HepG2 (cell line): ENCODE measurements at regions not wholly inside any gene's neighbourhood (a gene's known extent, or its start where the extent isn't known, plus 50 kb on each side); places are given as distances from the start of the nearest gene placed in this dataset.

Experiments used
- ATAC-seq: fragments of 200-7000 bp; cut with Tn5 transposase; 3 replicates; pipeline ENCODE4 v1.9.1; 2020; ENCODE audit warnings: mild to moderate bottlenecking, moderate library complexity
- BruUV-seq: library from RNA; stranded (reverse); fragments of 400-500 nt; replicated peaks from 2 replicates; lab custom pipeline; 2021; lab: Mats Ljungman, UMichigan
- CTCF ChIA-PET: fragments of 300-600 bp; formaldehyde crosslinking; extraction: SDS; loops from one replicate; lab custom pipeline; 2021; ENCODE audit warnings: low total read pairs, inconsistent platforms, low intra/inter-chr PET ratio; lab: Yijun Ruan, JAX
- POLR2A ChIA-PET: fragments of 350-600 bp; sonication (Branson Sonifier 250); formaldehyde crosslinking; loops from one replicate; lab custom pipeline; 2020; ENCODE audit warnings: antibody characterized with exemption, inconsistent platforms; lab: Yijun Ruan, JAX
- DNase-seq: peaks from one replicate; pipeline ENCODE4 v3.0.0-alpha.2; 2015; ENCODE audit warnings: low spot score
- FAIRE-seq: peaks from 3 replicates; lab custom pipeline; 2011; peaks lifted over from hg19 to GRCh38; lab: Jason Lieb, UNC
- H2AFZ ChIP-seq: one replicate; pipeline ENCODE4 v1.6.1; 2011; ENCODE audit warnings: low read length, inconsistent platforms
- H3K27ac ChIP-seq: fragments of 300-600 bp; 3 replicates; pipeline ENCODE4 v1.8.0; 2011; ENCODE audit warnings: mixed run types, mild to moderate bottlenecking, mixed read lengths, low read length, inconsistent platforms; ENCODE audit not compliant: insufficient read depth; ENCODE audit errors: extremely low read length
- H3K27me3 ChIP-seq, 2 experiments: fragments of 200-600 bp in 1 of 2; 2 replicates in 1 of 2; 3 replicates in 1 of 2; pipeline versions ENCODE4 v1.6.0 to v1.8.0; 2011; ENCODE audit warnings: low read length in 2 of 2, mild to moderate bottlenecking in 2 of 2, moderate library complexity in 2 of 2, inconsistent platforms in 1 of 2; ENCODE audit not compliant: insufficient read depth in 2 of 2, control insufficient read depth in 1 of 2
- H3K36me3 ChIP-seq, 2 experiments: fragments of 200-600 bp in 1 of 2; replicated peaks in 1 of 2; 2 replicates in 1 of 2; 3 replicates in 1 of 2; pipeline versions ENCODE4 v1.5.1 to v1.8.0; 2011; ENCODE audit warnings: low read length in 2 of 2, inconsistent platforms in 1 of 2; ENCODE audit not compliant: insufficient read depth in 2 of 2, control insufficient read depth in 1 of 2
- H3K4me1 ChIP-seq: 2 replicates; pipeline ENCODE4 v1.5.1; 2012; ENCODE audit warnings: low read length, inconsistent platforms; ENCODE audit not compliant: insufficient read depth
- H3K4me2 ChIP-seq: 2 replicates; pipeline ENCODE4 v1.6.0; 2011; ENCODE audit warnings: low read depth, low read length, inconsistent platforms
- H3K4me3 ChIP-seq, 3 experiments: fragments of 200-600 bp in 1 of 3; sonication (generic), shearing (Covaris generic) in 1 of 3; replicated peaks in 1 of 3; 2 replicates each; pipeline ENCODE4 v1.5.1; 2011 to 2016; ENCODE audit warnings: low read length in 3 of 3, inconsistent platforms in 2 of 3, low read depth in 2 of 3, mild to moderate bottlenecking in 2 of 3, control low read depth in 1 of 3, mixed read lengths in 1 of 3; ENCODE audit not compliant: insufficient read depth in 1 of 3
- H3K79me2 ChIP-seq: one replicate; pipeline ENCODE4 v1.6.1; 2011; ENCODE audit warnings: low read length, inconsistent platforms; ENCODE audit not compliant: insufficient read depth
- H3K9ac ChIP-seq: 2 replicates; pipeline ENCODE4 v1.6.0; 2011; ENCODE audit warnings: mild to moderate bottlenecking, low read depth, low read length, inconsistent platforms; ENCODE audit not compliant: insufficient read depth
- H3K9me3 ChIP-seq: 2 replicates; pipeline ENCODE4 v1.5.1; 2012; ENCODE audit warnings: mild to moderate bottlenecking, low read length
- H4K20me1 ChIP-seq: 2 replicates; pipeline ENCODE4 v1.6.0; 2011; ENCODE audit warnings: inconsistent platforms, mild to moderate bottlenecking, low read length, moderate library complexity; ENCODE audit not compliant: insufficient read depth
- E2F1 ChIP-seq: sonication (generic); formaldehyde crosslinking; IDR thresholded peaks from 2 replicates; pipeline ENCODE4 v1.5.0; 2020; ENCODE audit warnings: missing genetic modification reagents
- MTERF4 ChIP-seq: sonication (generic); formaldehyde crosslinking; IDR thresholded peaks from 2 replicates; pipeline ENCODE4 v1.8.0; 2023; ENCODE audit warnings: mild to moderate bottlenecking, missing genetic modification reagents
- NFE2L2 ChIP-seq: fragments of 150-350 bp; IDR thresholded peaks from 2 replicates; pipeline ENCODE4 v1.6.1; 2014; ENCODE audit warnings: low read length
- PLRG1 ChIP-seq: fragments of 450-650 bp; conservative IDR thresholded peaks from 2 replicates; pipeline ENCODE4 v1.6.1; 2016
- PTBP1 ChIP-seq: fragments of 200-400 bp; formaldehyde crosslinking; IDR thresholded peaks from 2 replicates; pipeline ENCODE4 v1.6.1; 2018; ENCODE audit warnings: low read length, low read depth; ENCODE audit not compliant: poor library complexity, severe bottlenecking
- RAD51 ChIP-seq: fragments of 450-650 bp; IDR thresholded peaks from 2 replicates; pipeline ENCODE4 v1.6.1; 2016; ENCODE audit warnings: borderline replicate concordance
- RARA ChIP-seq: IDR thresholded peaks from 2 replicates; pipeline ENCODE4 v1.6.1; 2016; ENCODE audit warnings: missing genetic modification reagents, missing compliant biosample characterization
- SNAPC4 ChIP-seq: sonication (generic); formaldehyde crosslinking; IDR thresholded peaks from 2 replicates; pipeline ENCODE4 v1.4.0; 2020; ENCODE audit warnings: mild to moderate bottlenecking, missing genetic modification reagents
- SSRP1 ChIP-seq: IDR thresholded peaks from 2 replicates; pipeline ENCODE4 v1.6.1; 2016; ENCODE audit warnings: control low read depth
- ZNF280D ChIP-seq: sonication (generic); formaldehyde crosslinking; IDR thresholded peaks from 2 replicates; pipeline ENCODE4 v1.5.1; 2020; ENCODE audit warnings: mild to moderate bottlenecking, missing genetic modification reagents
- ZNF333 ChIP-seq: sonication (generic); formaldehyde crosslinking; IDR thresholded peaks from 2 replicates; pipeline ENCODE4 v1.4.0; 2020; ENCODE audit warnings: mild to moderate bottlenecking, missing genetic modification reagents, borderline replicate concordance
- ZNF496 ChIP-seq: sonication (generic); formaldehyde crosslinking; IDR thresholded peaks from 2 replicates; pipeline ENCODE4 v1.8.1; 2023; ENCODE audit warnings: mild to moderate bottlenecking, moderate library complexity, missing genetic modification reagents; ENCODE audit not compliant: insufficient replicate concordance
- ZNF616 ChIP-seq: sonication (generic); formaldehyde crosslinking; IDR thresholded peaks from 2 replicates; pipeline ENCODE4 v1.5.0; 2020; ENCODE audit warnings: low read depth, mild to moderate bottlenecking, missing genetic modification reagents
- ZNF7 ChIP-seq: IDR thresholded peaks from 2 replicates; pipeline ENCODE4 v1.6.1; 2016; ENCODE audit warnings: missing biosample characterization, missing genetic modification reagents
- ZNF816 ChIP-seq: sonication (generic); formaldehyde crosslinking; IDR thresholded peaks from 2 replicates; pipeline ENCODE4 v1.8.0; 2022; ENCODE audit warnings: missing genetic modification reagents, mild to moderate bottlenecking, borderline replicate concordance
- in situ Hi-C: cut with HindIII; loops from 2 replicates; pipeline ENCODE4 v1.10.0; 2017; ENCODE audit warnings: low pct_unique_long_range_greater_than_20kb; ENCODE audit not compliant: extremely low pct_ligation_motif_present
- intact Hi-C: fragments of 100-400 bp; cut with micrococcal nuclease; formaldehyde crosslinking; loops from one replicate; pipeline ENCODE4 v1.10.0; 2022; ENCODE audit not compliant: unreplicated experiment

GRCh38 chr12:42704340-42704739 is 114.8 kb upstream of the PRICKLE1 start:
- CTCF ChIA-PET: no interaction called here
- DNase-seq: no peak
- no peaks in the 10 kb centered on the region for H3K9me3 ChIP-seq
- no peaks in the 10 kb centered on the region for H3K79me2 ChIP-seq
- intact Hi-C loops (no loop called here), in situ Hi-C loops (no loop called here)
- POLR2A ChIA-PET: no interaction called here
- H4K20me1 ChIP-seq: no peaks in the 10 kb centered on the region
- TF ChIP-seq ZNF333 (CRISPR knock-in tag) (no peak), NFE2L2 (no peak), PTBP1 (no peak), MTERF4 (CRISPR knock-in tag) (no peak), ZNF496 (no peak), ZNF816 (CRISPR knock-in tag) (no peak), SNAPC4 (CRISPR knock-in tag) (no peak), SSRP1 (CRISPR knock-in tag) (no peak), RAD51 (no peak), ZNF7 (CRISPR knock-in tag) (no peak), RARA (CRISPR knock-in tag) (no peak), PLRG1 (no peak), E2F1 (CRISPR knock-in tag) (no peak), ZNF280D (no peak), ZNF616 (CRISPR knock-in tag) (no peak)
- TF ChIP-seq, all 625 proteins: peak for 0
- Histone ChIP-seq H3K36me3 (no peaks in the 10 kb centered on the region), H3K4me2 (no peak overlapping the region), H2AFZ (no peak overlapping the region), H3K27me3 (no peaks in the 10 kb centered on the region), H3K27ac (no peak overlapping the region), H3K4me1 (no peaks in the 10 kb centered on the region), H3K4me3 (no peak overlapping the region), H3K9ac (no peak overlapping the region)
- BruUV-seq: no TSS peak
- ATAC-seq (no peak), FAIRE-seq (no peak)
